Type B pancreatic cell (in vitro differentiated cells): ENCODE measurements at regions not wholly inside any gene's neighbourhood (a gene's known extent, or its start where the extent isn't known, plus 50 kb on each side); places are given as distances from the start of the nearest gene placed in this dataset.

Experiments used
- DNase-seq: peaks from one replicate; pipeline ENCODE4 v3.0.0; 2021; ENCODE audit warnings: mixed read lengths; ENCODE audit not compliant: unreplicated experiment; ENCODE audit errors: extremely low spot score
- H3K27ac Mint-ChIP-seq: 2 replicates; pipeline ENCODE4 v1.8.0; 2021; ENCODE audit warnings: mild to moderate bottlenecking, mixed read lengths
- H3K27me3 Mint-ChIP-seq: 2 replicates; pipeline ENCODE4 v1.8.0; 2021; ENCODE audit warnings: mixed read lengths
- H3K36me3 Mint-ChIP-seq: 2 replicates; pipeline ENCODE4 v1.8.0; 2021; ENCODE audit warnings: mixed read lengths
- H3K4me1 Mint-ChIP-seq: one replicate; pipeline ENCODE4 v1.8.0; 2021; ENCODE audit warnings: mixed read lengths; ENCODE audit not compliant: unreplicated experiment
- H3K4me3 Mint-ChIP-seq: 2 replicates; pipeline ENCODE4 v1.8.0; 2021; ENCODE audit warnings: mild to moderate bottlenecking, mixed read lengths
- H3K9me3 Mint-ChIP-seq: 2 replicates; pipeline ENCODE4 v1.8.0; 2021; ENCODE audit warnings: mixed read lengths
- CTCF ChIP-seq: fragments of 200-600 bp; sonication (generic); conservative IDR thresholded peaks from 2 replicates; pipeline ENCODE4 v1.5.0; 2021; ENCODE audit warnings: antibody characterized with exemption, mild to moderate bottlenecking

DNA sequence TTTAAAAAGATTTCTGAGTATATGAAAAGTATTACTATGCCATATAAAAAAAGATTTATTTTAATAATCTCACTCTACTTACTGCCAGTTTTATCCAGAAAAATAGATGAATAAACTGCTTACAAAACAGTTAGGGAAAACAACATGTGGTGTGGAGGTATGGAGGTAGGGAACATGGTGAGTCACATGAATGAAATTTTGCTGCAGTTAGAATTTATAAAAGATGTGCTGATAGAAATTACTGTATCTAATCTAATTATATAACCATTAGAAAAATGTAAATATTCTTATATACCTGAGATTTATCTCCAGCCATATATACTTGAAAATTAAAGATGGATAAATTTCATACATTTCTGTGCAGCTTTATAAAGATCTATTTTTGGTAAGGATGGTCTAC lies 184.0 kb upstream of the ANK2 start:
- H3K9me3 Mint-ChIP-seq, result no peaks in the 10 kb centered on the region
- H3K36me3 Mint-ChIP-seq, result no peaks in the 10 kb centered on the region
- DNase-seq, result no peak
- H3K4me3 Mint-ChIP-seq, result no peak overlapping the region
- TF ChIP-seq CTCF, result no peak
- no peaks in the 10 kb centered on the region for H3K27me3 Mint-ChIP-seq
- H3K4me1 Mint-ChIP-seq, result peaks cover 9% of the 10 kb centered on the region
- no peak overlapping the region for H3K27ac Mint-ChIP-seq

GRCh38 chr4:112876316-112876715 lies 173.1 kb upstream of the ANK2 start:
- Mint-ChIP-seq H3K36me3 (no peaks in the 10 kb centered on the region), H3K9me3 (no peaks in the 10 kb centered on the region), H3K4me3 (no peak overlapping the region), H3K27ac (no peak overlapping the region), H3K4me1 (no peaks in the 10 kb centered on the region), H3K27me3 (no peaks in the 10 kb centered on the region)
- DNase-seq, result no peak
- no peak for TF ChIP-seq CTCF

GRCh38 chr4:112881842-112882241 lies 167.6 kb upstream of the ANK2 start:
- Mint-ChIP-seq H3K36me3 (no peaks in the 10 kb centered on the region), H3K27me3 (no peaks in the 10 kb centered on the region), H3K4me3 (no peak overlapping the region), H3K4me1 (no peaks in the 10 kb centered on the region), H3K9me3 (no peaks in the 10 kb centered on the region), H3K27ac (no peak overlapping the region)
- no peak for TF ChIP-seq CTCF
- no peak for DNase-seq

- Mint-ChIP-seq H3K27me3 (no peaks in the 10 kb centered on the region), H3K4me1 (no peaks in the 10 kb centered on the region), H3K27ac (no peak overlapping the region), H3K4me3 (no peak overlapping the region), H3K36me3 (no peaks in the 10 kb centered on the region), H3K9me3 (no peaks in the 10 kb centered on the region)
- TF ChIP-seq CTCF, result no peak
- DNase-seq, result no peak
These were observed 167.2 kb upstream of the ANK2 start for GRCh38 chr4:112882286-112882685.

DNA sequence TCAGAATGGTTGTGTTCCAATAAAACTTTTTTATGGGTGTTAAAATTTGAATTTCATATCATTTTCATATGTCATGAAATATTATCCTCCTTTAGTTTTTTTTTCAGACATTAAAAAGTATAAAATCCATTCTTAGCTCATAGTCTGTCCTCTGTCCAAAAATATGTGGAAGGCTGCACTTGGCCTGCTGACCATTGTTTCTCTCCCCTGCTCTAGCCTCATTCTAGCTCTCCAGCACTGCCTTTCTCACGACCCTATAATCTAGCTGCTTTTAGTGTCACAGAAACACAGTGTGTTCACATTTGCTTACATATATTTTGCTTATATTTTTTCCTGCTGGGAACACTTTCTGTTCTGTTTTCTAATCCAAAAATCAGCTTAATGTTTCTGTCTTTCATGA lies 165.0 kb upstream of the ANK2 start:
- no peak for TF ChIP-seq CTCF
- DNase-seq, result no peak
- H3K4me1 Mint-ChIP-seq, result no peaks in the 10 kb centered on the region
- H3K27ac Mint-ChIP-seq, result no peak overlapping the region
- no peaks in the 10 kb centered on the region for H3K9me3 Mint-ChIP-seq
- no peaks in the 10 kb centered on the region for H3K27me3 Mint-ChIP-seq
- H3K36me3 Mint-ChIP-seq, result no peaks in the 10 kb centered on the region
- no peak overlapping the region for H3K4me3 Mint-ChIP-seq

DNA sequence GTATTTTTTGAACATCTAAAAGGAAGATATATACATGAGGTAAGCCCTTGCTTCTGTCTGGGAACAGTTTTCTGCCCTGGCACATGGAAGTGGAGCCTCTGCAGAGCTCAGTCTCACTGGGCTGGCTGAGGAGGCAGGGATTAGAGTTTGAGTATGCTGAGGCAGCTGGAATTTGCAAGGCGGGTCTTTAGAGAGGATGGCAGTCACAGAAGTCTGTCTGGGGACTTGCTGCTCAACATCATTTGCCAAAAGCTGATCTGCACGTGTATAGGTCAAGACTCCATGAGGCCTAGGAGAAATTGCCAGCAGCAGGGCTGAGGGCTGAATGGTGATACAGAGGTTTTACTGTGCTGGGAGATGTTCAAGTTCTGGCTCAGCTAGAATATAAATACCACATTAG lies 163.6 kb upstream of the ANK2 start:
- DNase-seq, result no peak
- Mint-ChIP-seq H3K27me3 (no peaks in the 10 kb centered on the region), H3K36me3 (no peaks in the 10 kb centered on the region), H3K9me3 (no peaks in the 10 kb centered on the region), H3K4me3 (no peak overlapping the region), H3K4me1 (peaks cover 4% of the 10 kb centered on the region), H3K27ac (no peak overlapping the region)
- TF ChIP-seq CTCF, result no peak
